ENCODE measurements at regions not wholly inside any gene's neighbourhood (a gene's known extent, or its start where the extent isn't known, plus 50 kb on each side); places are given as distances from the start of the nearest gene placed in this dataset.

DNA sequence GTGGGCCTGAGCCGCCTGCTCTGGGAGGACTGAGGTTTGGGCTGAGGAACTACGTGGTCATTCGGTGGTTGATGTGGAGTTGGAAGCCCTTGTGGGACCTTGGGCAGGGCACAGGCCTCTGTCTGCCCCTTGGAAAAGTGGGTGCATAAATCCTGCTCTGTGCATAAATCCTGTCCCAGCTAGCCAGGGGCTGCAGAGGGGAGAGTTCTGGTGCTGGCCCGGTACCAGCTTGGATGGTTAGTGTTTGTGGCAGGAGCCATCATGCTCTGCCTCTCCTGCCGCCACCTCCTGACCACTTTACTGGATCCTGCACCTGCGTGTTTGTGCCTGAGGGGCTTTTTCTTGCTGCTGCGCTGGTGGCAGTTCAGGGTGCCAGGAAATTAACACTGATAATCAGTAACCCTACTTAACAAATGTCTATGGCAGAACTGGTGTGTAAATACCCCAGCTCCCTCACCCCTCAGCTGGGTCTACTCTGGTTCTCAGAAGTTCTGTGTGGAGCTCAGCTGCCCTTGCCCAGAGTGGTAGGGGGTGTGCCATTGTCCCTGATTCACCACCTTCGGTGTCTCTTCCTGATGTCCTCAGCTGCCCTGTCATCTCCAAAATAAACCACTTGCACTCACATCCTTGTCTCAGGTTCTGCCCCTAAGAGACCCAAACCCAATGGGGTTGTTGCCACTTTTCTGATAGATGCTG, 156.8 kb downstream of the GLI2 start:
- no peaks in the 10 kb centered on the region for H3K9me3 ChIP-seq (ENCODE audit: insufficient read depth, low read length)
- no peak overlapping the region for H3K4me3 ChIP-seq (ENCODE audit: insufficient read length, low read depth)
- TF ChIP-seq ZNF274 (IDR thresholded peaks at IDR 0.05; ENCODE audit: low read depth, low read length) (no peak), YY1 (IDR thresholded peaks at IDR 0.05; ENCODE audit: insufficient read depth, insufficient read length) (no peak), SUZ12 (IDR thresholded peaks at IDR 0.05; ENCODE audit: extremely low read depth, insufficient read depth, insufficient read length) (no peak)
- H3K36me3 ChIP-seq (ENCODE audit: insufficient read depth, insufficient read length, low read length), result peaks cover 16% of the 10 kb centered on the region
- no peaks in the 10 kb centered on the region for H3K27me3 ChIP-seq (ENCODE audit: insufficient read depth, insufficient read length)
- H3K4me1 ChIP-seq (ENCODE audit: insufficient read depth, insufficient read length), result peaks cover 22% of the 10 kb centered on the region
- no peak for DNase-seq (ENCODE audit: low read depth, low spot score)
- H3K9ac ChIP-seq (ENCODE audit: insufficient read length, low read depth), result peak overlapping the region; percentile 34

DNA sequence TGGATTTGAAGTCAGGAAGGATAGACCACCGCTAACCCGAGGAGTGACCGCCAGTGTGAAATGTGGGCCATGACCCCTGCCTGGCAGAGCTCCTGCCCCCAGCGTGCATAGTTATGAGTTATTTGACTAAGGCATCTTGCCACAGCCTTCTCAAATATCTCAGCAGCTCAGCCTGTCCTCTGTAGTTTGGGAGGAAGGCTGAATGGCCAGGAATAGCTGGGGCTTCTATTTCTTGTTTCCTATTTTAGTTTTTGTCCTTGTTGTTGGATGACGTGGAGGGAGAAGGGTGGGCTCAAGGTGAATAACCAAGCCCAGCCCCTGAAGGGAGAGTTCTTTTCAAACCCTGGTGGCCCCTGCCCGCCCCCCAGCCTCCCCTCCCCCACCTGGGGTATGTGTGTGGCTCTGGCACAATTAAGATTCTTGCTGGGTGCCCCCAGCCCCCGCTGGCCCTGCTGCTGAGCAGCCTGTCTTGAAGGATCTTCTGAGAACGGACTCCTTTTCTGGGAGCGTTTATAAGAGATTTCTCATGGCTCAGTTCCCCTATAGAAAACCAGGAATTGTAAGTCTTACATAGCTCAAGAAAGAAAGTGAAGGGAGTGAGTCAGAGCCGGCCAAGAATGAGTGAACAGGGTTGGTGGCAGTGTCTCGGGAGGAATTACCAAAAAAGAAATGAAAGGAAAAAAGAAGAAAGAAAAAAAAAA, 157.4 kb downstream of the GLI2 start:
- H3K9me3 ChIP-seq (ENCODE audit: insufficient read depth, low read length), result no peaks in the 10 kb centered on the region
- H3K4me1 ChIP-seq (ENCODE audit: insufficient read depth, insufficient read length), result peaks cover 22% of the 10 kb centered on the region
- H3K9ac ChIP-seq (ENCODE audit: insufficient read length, low read depth), result peak overlapping the region; percentile 34
- H3K27me3 ChIP-seq (ENCODE audit: insufficient read depth, insufficient read length), result no peaks in the 10 kb centered on the region
- DNase-seq (ENCODE audit: low read depth, low spot score), result no peak
- peak overlapping the region; percentile 1 for H3K4me3 ChIP-seq (ENCODE audit: insufficient read length, low read depth)
- peaks cover 16% of the 10 kb centered on the region for H3K36me3 ChIP-seq (ENCODE audit: insufficient read depth, insufficient read length, low read length)
- no peak for TF ChIP-seq SUZ12 (IDR thresholded peaks at IDR 0.05; ENCODE audit: extremely low read depth, insufficient read depth, insufficient read length)
- TF ChIP-seq ZNF274 (IDR thresholded peaks at IDR 0.05; ENCODE audit: low read depth, low read length), result no peak
- no peak for TF ChIP-seq YY1 (IDR thresholded peaks at IDR 0.05; ENCODE audit: insufficient read depth, insufficient read length)

DNA sequence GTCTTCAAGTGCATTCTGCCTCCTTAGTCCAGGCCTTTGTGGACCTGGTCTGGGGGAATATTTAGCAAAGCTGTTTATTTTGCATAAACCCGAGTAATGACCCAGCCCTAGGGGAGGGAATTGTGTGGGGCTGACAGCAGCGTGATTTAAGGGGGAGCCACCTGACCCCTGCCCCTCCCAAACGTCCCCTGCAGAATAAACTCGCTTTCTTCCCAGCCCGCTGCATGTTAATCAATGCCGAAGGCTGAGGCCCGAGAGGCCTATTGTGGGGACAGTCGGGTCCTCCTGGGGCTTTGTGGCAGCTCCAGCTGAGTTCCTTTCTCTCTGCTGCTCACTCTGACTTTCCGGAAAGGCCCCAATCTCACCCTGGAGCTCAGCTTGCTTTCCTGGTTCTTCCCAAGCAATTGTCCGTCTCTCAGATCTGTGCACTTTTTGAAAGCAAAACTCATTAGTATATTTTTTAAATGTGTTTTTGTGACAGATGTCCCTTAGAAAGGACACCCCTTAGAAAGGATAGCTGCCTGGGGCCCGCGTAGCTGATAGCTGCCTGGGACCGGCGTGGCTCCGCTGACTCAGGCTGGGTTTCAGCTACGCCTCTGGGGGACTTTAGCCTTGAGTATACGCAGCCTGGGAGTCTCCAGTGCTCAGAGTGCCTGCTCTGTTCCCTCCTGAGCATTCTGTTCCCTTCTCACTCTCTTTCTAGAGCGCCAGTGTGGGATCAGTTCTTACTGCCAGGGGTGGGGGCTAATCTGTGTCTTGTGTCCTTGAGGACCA, 158.3 kb downstream of the GLI2 start:
- Histone ChIP-seq H3K36me3 (ENCODE audit: insufficient read depth, insufficient read length, low read length) (peaks cover 16% of the 10 kb centered on the region), H3K4me3 (ENCODE audit: insufficient read length, low read depth) (peak overlapping the region; percentile 1), H3K27me3 (ENCODE audit: insufficient read depth, insufficient read length) (no peaks in the 10 kb centered on the region), H3K9me3 (ENCODE audit: insufficient read depth, low read length) (no peaks in the 10 kb centered on the region), H3K9ac (ENCODE audit: insufficient read length, low read depth) (peak overlapping the region; percentile 72), H3K4me1 (ENCODE audit: insufficient read depth, insufficient read length) (peaks cover 22% of the 10 kb centered on the region)
- DNase-seq (ENCODE audit: low read depth, low spot score), result peak; percentile 61
- TF ChIP-seq SUZ12 (IDR thresholded peaks at IDR 0.05; ENCODE audit: extremely low read depth, insufficient read depth, insufficient read length) (no peak), ZNF274 (IDR thresholded peaks at IDR 0.05; ENCODE audit: low read depth, low read length) (no peak), YY1 (IDR thresholded peaks at IDR 0.05; ENCODE audit: insufficient read depth, insufficient read length) (no peak)

DNA sequence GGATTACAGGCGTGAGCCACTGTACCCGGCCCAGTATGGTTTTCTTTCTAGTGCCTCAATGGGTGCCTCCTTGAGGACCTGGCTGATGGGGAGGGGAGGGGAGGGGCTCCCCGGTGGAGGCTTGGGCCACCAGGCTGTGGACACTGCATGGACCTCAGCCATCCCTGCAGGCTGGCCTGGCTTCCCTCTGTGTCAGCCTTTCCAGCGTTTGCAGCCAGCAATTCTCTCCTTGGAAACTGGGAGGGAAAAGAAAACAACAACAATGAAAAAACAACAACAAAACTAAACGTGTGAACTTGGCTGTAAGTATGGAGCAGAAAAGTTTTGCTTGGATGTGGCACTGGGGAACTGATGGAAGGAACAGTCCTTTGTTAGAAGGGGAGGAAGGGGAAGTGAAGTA, 159.3 kb downstream of the GLI2 start:
- Histone ChIP-seq H3K4me3 (ENCODE audit: insufficient read length, low read depth) (no peak overlapping the region), H3K36me3 (ENCODE audit: insufficient read depth, insufficient read length, low read length) (peaks cover 23% of the 10 kb centered on the region), H3K27me3 (ENCODE audit: insufficient read depth, insufficient read length) (no peaks in the 10 kb centered on the region), H3K9me3 (ENCODE audit: insufficient read depth, low read length) (no peaks in the 10 kb centered on the region), H3K9ac (ENCODE audit: insufficient read length, low read depth) (no peak overlapping the region), H3K4me1 (ENCODE audit: insufficient read depth, insufficient read length) (peaks cover 32% of the 10 kb centered on the region)
- DNase-seq (ENCODE audit: low read depth, low spot score), result no peak
- TF ChIP-seq ZNF274 (IDR thresholded peaks at IDR 0.05; ENCODE audit: low read depth, low read length) (no peak), SUZ12 (IDR thresholded peaks at IDR 0.05; ENCODE audit: extremely low read depth, insufficient read depth, insufficient read length) (no peak), YY1 (IDR thresholded peaks at IDR 0.05; ENCODE audit: insufficient read depth, insufficient read length) (no peak)

DNA sequence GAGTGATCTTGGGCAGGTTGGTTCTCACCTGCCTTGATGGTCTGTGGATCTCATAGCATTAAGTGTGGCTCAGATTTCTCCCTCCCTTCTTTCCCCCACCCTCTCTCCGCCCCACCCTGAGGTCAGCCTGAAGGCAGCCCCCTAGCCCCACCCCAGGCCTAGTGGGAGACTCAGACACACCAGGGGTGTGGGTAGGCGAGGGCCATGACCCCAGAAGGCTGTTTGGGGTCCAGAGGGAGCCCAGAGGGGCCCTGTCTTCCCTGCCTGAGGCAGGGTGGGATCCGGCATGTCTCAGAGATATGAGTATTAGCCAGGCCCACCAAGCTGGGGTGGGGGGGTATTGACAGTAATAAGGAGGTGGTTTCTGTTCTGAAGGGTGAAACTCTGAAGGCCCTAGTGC, 160.5 kb downstream of the GLI2 start:
- Histone ChIP-seq H3K9me3 (ENCODE audit: insufficient read depth, low read length) (no peaks in the 10 kb centered on the region), H3K4me3 (ENCODE audit: insufficient read length, low read depth) (no peak overlapping the region), H3K36me3 (ENCODE audit: insufficient read depth, insufficient read length, low read length) (peaks cover 25% of the 10 kb centered on the region), H3K27me3 (ENCODE audit: insufficient read depth, insufficient read length) (no peaks in the 10 kb centered on the region), H3K4me1 (ENCODE audit: insufficient read depth, insufficient read length) (peaks cover 32% of the 10 kb centered on the region), H3K9ac (ENCODE audit: insufficient read length, low read depth) (no peak overlapping the region)
- no peak for DNase-seq (ENCODE audit: low read depth, low spot score)
- TF ChIP-seq ZNF274 (IDR thresholded peaks at IDR 0.05; ENCODE audit: low read depth, low read length) (no peak), YY1 (IDR thresholded peaks at IDR 0.05; ENCODE audit: insufficient read depth, insufficient read length) (no peak), SUZ12 (IDR thresholded peaks at IDR 0.05; ENCODE audit: extremely low read depth, insufficient read depth, insufficient read length) (no peak)

DNA sequence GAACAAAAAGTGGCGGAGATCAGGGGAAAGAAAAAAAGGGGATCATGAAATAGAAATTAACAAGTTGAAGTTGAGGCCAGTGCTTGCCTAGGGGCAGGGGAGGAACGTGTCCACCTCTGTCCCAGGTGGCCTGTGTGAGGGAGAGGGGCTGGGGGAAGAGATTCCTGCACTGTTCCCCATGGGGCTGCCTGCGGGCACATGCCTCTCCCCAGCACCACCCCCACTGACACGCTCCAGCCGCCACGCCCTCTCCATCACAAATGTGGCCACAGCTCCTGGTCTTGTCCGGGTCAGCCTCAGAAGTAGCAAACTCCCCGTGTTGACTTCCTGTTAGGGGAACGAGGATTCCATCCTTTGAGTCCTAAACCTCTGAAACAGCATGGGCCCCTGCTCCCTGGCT, 161.2 kb downstream of the GLI2 start:
- no peaks in the 10 kb centered on the region for H3K9me3 ChIP-seq (ENCODE audit: insufficient read depth, low read length)
- H3K4me3 ChIP-seq (ENCODE audit: insufficient read length, low read depth), result no peak overlapping the region
- peaks cover 28% of the 10 kb centered on the region for H3K4me1 ChIP-seq (ENCODE audit: insufficient read depth, insufficient read length)
- DNase-seq (ENCODE audit: low read depth, low spot score), result no peak
- TF ChIP-seq ZNF274 (IDR thresholded peaks at IDR 0.05; ENCODE audit: low read depth, low read length) (no peak), YY1 (IDR thresholded peaks at IDR 0.05; ENCODE audit: insufficient read depth, insufficient read length) (no peak), SUZ12 (IDR thresholded peaks at IDR 0.05; ENCODE audit: extremely low read depth, insufficient read depth, insufficient read length) (no peak)
- H3K27me3 ChIP-seq (ENCODE audit: insufficient read depth, insufficient read length), result no peaks in the 10 kb centered on the region
- H3K9ac ChIP-seq (ENCODE audit: insufficient read length, low read depth), result no peak overlapping the region
- H3K36me3 ChIP-seq (ENCODE audit: insufficient read depth, insufficient read length, low read length), result peaks cover 18% of the 10 kb centered on the region

DNA sequence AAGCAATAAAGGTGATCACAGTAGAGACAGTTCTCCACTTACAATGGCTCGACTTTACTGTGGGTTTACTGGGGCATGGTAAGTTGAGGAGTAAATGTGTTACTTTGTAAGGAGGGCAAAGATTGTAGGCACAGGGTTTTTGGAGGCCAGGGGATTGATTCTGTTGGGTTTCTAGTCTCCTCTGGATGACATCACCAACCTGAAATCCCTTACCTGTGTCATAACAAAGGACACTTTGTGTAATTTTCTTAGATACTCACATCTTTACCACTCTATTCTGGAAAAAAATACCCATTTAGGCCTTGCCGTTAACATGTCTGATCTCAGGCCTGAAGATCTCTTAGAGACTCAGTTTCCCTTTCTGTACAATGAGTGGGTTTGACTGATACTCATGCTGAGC, 161.7 kb downstream of the GLI2 start:
- Histone ChIP-seq H3K36me3 (ENCODE audit: insufficient read depth, insufficient read length, low read length) (peaks cover 14% of the 10 kb centered on the region), H3K4me3 (ENCODE audit: insufficient read length, low read depth) (no peak overlapping the region), H3K9me3 (ENCODE audit: insufficient read depth, low read length) (no peaks in the 10 kb centered on the region), H3K9ac (ENCODE audit: insufficient read length, low read depth) (no peak overlapping the region), H3K27me3 (ENCODE audit: insufficient read depth, insufficient read length) (no peaks in the 10 kb centered on the region), H3K4me1 (ENCODE audit: insufficient read depth, insufficient read length) (peaks cover 25% of the 10 kb centered on the region)
- TF ChIP-seq ZNF274 (IDR thresholded peaks at IDR 0.05; ENCODE audit: low read depth, low read length), result no peak
- TF ChIP-seq SUZ12 (IDR thresholded peaks at IDR 0.05; ENCODE audit: extremely low read depth, insufficient read depth, insufficient read length), result no peak
- TF ChIP-seq YY1 (IDR thresholded peaks at IDR 0.05; ENCODE audit: insufficient read depth, insufficient read length), result no peak
- no peak for DNase-seq (ENCODE audit: low read depth, low spot score)
